ENCODE measurements at regions not wholly inside any gene's neighbourhood (a gene's known extent, or its start where the extent isn't known, plus 50 kb on each side); places are given as distances from the start of the nearest gene placed in this dataset.

- Histone ChIP-seq H3K36me3 (ENCODE audit: control insufficient read depth, insufficient read depth, low read length) (no peaks in the 10 kb centered on the region), H3K4me3 (ENCODE audit: low read depth, low read length) (no peak overlapping the region), H3K27me3 (ENCODE audit: control insufficient read depth, insufficient read depth, low read length) (no peaks in the 10 kb centered on the region)
- TF ChIP-seq CTCF (IDR thresholded peaks at IDR 0.05; ENCODE audit: insufficient read depth, low read length, severe bottlenecking), result no peak
- DNase-seq (ENCODE audit: low read depth) (no peak), FAIRE-seq (no peak)
Observed at GRCh38 chr15:81899024-81899423, 146.8 kb downstream of the MEX3B start.

- FAIRE-seq, result peak; percentile 77
- DNase-seq (ENCODE audit: low read depth), result peak; percentile 9
- no peaks in the 10 kb centered on the region for H3K36me3 ChIP-seq (ENCODE audit: control insufficient read depth, insufficient read depth, low read length)
- H3K27me3 ChIP-seq (ENCODE audit: control insufficient read depth, insufficient read depth, low read length), result no peaks in the 10 kb centered on the region
- no peak overlapping the region for H3K4me3 ChIP-seq (ENCODE audit: low read depth, low read length)
- TF ChIP-seq CTCF (IDR thresholded peaks at IDR 0.05; ENCODE audit: insufficient read depth, low read length, severe bottlenecking), result no peak
Observed at GRCh38 chr15:81897057-81897677, 148.7 kb downstream of the MEX3B start.

GRCh38 chr15:81896356-81896755 is 149.5 kb downstream of the MEX3B start:
- no peak for TF ChIP-seq CTCF (IDR thresholded peaks at IDR 0.05; ENCODE audit: insufficient read depth, low read length, severe bottlenecking)
- DNase-seq (ENCODE audit: low read depth), result no peak
- Histone ChIP-seq H3K27me3 (ENCODE audit: control insufficient read depth, insufficient read depth, low read length) (no peaks in the 10 kb centered on the region), H3K36me3 (ENCODE audit: control insufficient read depth, insufficient read depth, low read length) (no peaks in the 10 kb centered on the region), H3K4me3 (ENCODE audit: low read depth, low read length) (no peak overlapping the region)
- no peak for FAIRE-seq

GRCh38 chr15:81895723-81896122 is 150.1 kb downstream of the MEX3B start:
- no peaks in the 10 kb centered on the region for H3K36me3 ChIP-seq (ENCODE audit: control insufficient read depth, insufficient read depth, low read length)
- no peak for TF ChIP-seq CTCF (IDR thresholded peaks at IDR 0.05; ENCODE audit: insufficient read depth, low read length, severe bottlenecking)
- DNase-seq (ENCODE audit: low read depth) (no peak), FAIRE-seq (no peak)
- H3K27me3 ChIP-seq (ENCODE audit: control insufficient read depth, insufficient read depth, low read length), result no peaks in the 10 kb centered on the region
- H3K4me3 ChIP-seq (ENCODE audit: low read depth, low read length), result no peak overlapping the region

GRCh38 chr15:81894061-81894460 is 151.8 kb downstream of the MEX3B start:
- Histone ChIP-seq H3K4me3 (ENCODE audit: low read depth, low read length) (no peak overlapping the region), H3K27me3 (ENCODE audit: control insufficient read depth, insufficient read depth, low read length) (no peaks in the 10 kb centered on the region), H3K36me3 (ENCODE audit: control insufficient read depth, insufficient read depth, low read length) (no peaks in the 10 kb centered on the region)
- TF ChIP-seq CTCF (IDR thresholded peaks at IDR 0.05; ENCODE audit: insufficient read depth, low read length, severe bottlenecking), result no peak
- no peak for DNase-seq (ENCODE audit: low read depth)
- FAIRE-seq, result no peak

DNA sequence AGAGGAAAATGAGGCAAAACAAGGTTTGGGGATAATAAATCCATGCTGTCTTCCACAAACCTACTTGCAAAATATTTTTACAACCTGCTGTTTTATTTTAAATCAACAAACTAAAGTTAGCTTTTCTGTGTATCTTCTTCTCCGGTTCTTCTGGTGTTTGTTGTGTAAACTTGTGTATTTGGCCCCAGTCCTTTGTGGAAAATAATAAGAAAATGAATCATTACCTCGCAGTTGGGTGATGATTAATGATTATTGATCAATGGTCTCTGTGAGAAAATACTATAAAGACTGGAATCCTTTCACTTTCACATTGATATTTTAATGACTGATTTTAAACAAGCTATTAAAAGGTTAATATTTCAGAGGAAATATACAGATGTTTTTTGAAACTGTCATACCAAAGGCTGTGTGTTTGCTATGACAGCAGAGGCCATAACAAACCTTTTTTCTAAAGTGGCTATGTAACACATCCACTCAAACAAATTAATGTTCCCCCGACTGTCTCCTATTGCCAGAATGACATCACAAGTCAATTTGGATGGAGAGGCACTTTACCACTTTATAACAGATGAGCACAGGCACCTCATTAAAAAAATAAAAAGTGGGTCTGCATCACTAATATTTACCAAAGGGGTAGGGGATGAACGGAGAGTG is 152.5 kb downstream of the MEX3B start:
- H3K36me3 ChIP-seq (ENCODE audit: control insufficient read depth, insufficient read depth, low read length), result no peaks in the 10 kb centered on the region
- no peak for TF ChIP-seq CTCF (IDR thresholded peaks at IDR 0.05; ENCODE audit: insufficient read depth, low read length, severe bottlenecking)
- no peaks in the 10 kb centered on the region for H3K27me3 ChIP-seq (ENCODE audit: control insufficient read depth, insufficient read depth, low read length)
- FAIRE-seq, result no peak
- no peak for DNase-seq (ENCODE audit: low read depth)
- no peak overlapping the region for H3K4me3 ChIP-seq (ENCODE audit: low read depth, low read length)

Measured in bronchial epithelial cell (primary cell).